GM18498 (cell line): ENCODE measurements at regions not wholly inside any gene's neighbourhood (a gene's known extent, or its start where the extent isn't known, plus 50 kb on each side); places are given as distances from the start of the nearest gene placed in this dataset.
"Not testable (repeated sequence)": the region's sequence is repeated elsewhere in the genome, so short reads cannot be mapped to it uniquely, and the experiment has no call there.

Source experiments
- ATAC-seq: cut with Tn5 transposase; IDR thresholded peaks from one replicate; pipeline ENCODE4 v1.9.1; 2021; ENCODE audit warnings: mild to moderate bottlenecking, moderate library complexity; ENCODE audit not compliant: unreplicated experiment

DNA sequence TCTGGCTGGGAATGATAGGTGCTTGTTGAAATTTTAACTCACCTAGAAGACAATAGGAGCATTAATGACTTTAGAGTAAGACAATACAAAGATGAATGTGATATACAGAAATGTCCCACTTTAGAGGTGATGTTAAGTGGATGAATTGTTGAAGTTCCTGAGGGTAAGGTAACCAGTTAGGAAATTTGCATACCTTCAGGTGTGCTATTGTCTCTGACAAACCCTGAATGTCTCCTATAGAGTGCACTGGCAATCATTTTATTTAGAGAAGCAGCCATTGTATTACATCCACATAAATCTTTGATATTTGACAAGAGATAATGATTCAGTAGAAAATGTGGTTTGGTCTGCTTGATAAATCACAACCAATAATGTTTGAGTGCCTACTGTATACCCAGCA is 228.5 kb downstream of the RNF144A start:
- ATAC-seq = no peak

DNA sequence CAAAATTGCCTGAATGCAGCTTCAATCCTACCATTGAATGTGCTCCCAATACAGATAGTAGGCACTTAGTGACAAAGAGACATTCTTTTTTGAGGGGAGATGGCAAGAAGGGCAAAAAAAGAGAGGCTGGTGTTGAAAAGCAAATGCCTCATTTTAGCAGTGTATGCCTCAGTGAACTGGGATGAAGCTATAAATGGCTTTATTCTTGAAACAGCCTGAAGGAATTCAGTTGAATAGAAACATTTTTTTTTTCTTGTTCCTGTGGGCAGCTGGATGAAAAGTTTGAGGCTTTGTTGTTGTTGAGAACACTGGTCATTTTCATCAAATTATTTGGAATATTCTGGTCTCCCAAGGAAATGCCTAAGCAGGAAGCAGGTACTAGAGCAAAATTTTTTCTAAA is 228.9 kb downstream of the RNF144A start:
- no peak for ATAC-seq

DNA sequence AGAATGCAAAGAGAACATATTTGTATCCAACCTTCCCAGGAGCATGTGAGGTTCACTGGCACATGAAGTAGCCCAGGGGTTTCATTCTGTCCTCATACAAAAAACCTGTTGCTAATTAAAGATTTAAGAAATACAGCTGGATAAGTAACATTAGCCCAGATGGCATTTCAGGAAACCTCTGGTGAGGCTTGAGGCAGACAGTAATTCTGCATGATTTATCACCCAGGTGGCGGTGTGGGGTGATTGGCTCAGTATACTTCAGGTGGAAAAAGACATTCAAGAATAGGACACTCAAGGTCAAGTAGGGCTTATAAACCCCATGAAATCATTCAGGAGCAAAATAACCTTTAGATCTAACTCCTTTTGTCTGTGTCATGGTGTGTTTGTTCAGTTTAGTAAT is 237.4 kb downstream of the RNF144A start:
- ATAC-seq = no peak

GRCh38 chr2:7161501-7161900 is 244.3 kb downstream of the RNF144A start:
- no peak for ATAC-seq

DNA sequence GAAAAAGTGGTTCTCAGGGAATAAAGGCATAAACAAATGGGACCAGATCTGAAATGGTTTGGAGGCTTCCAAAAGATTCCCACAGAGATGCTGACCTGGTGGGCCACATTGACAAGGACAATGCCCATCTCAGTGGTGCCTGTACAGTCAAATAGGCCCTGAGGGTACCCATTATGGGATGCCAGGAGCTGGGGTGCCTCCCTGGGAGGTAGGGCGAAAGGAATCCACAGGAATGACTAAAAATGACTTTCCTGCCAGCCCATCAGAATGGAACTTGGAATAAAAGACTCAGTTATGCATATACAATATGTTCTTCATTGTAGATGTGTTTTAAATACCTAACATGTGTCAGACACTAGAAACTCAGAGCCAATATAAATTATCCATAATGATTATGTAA is 248.5 kb downstream of the RNF144A start:
- no peak for ATAC-seq

DNA sequence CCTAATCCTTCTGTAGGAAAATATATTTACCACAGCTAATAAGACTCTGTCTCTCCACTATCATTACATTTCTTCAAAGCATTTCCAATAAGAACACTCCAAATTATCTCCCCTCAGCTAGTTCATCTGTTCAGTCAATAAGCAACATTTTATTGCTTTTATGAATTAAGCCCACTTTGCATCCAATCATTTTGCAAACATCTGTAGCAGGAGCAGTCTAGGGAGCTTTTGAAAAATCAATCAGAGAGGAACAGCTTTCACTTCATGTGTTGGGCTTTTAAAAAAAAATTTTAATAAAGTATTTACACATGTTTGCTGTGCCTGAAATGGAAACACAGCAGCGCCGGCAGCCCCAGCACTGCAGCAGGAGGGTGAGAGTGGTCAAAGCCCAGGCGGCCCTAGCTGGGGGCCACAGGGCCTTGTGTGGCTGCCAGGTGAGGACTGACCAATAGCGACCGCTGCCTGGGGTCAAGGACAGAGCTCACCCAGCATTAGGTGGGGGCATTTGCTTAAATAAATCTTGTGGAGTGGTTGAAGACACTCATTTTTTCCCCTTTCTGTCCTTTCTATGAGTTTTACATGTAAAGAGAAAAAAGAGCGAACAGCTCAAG is 250.7 kb downstream of the RNF144A start:
- ATAC-seq = no peak

- ATAC-seq = no peak
These were observed 252.4 kb downstream of the RNF144A start for GRCh38 chr2:7169593-7169992.

GRCh38 chr2:7178996-7179395 is 261.8 kb downstream of the RNF144A start:
- ATAC-seq = not testable (repeated sequence)

GRCh38 chr2:7180638-7181370 is 263.6 kb downstream of the RNF144A start:
- ATAC-seq = no peak

DNA sequence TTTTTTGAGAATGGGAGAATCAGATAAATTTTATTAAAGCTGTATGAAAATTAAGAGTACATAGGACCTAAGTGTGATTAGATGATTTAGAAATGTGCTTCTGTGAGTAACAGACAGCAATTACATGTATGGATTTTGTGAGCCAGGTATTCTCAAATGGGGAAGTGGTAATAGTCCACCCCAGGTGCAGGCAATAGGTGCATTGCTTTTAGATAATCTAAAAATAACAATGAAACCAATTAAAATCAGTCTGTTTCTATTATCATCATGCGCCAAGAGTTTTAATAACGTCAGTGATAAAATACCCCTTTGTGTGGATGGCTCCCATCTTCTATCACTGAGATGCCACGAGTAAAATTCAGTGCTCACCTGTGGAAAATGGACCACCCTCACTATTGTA is 265.3 kb downstream of the RNF144A start:
- no peak for ATAC-seq

GRCh38 chr2:7189106-7189505 is 271.9 kb downstream of the RNF144A start:
- no peak for ATAC-seq

GRCh38 chr2:7190587-7191324 is 273.5 kb downstream of the RNF144A start:
- no peak for ATAC-seq

DNA sequence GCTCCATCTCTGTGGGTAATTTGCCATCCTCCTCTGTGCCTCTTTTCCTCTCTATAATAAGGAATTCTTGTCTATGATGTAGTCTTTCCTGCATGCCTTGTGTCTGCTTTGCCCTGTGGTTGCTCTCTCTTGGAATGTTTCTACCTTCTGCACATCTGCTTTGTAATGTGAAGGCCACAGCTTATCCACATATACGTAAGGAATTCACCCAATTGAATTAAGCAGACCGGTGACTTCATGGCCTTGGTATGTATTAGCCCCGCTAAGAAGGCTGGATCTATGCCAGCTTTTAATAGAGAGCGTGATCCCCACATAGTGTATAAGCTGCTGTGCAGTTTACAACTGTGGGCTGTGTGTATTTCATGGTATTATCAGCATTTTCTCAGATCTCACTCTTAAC is 274.7 kb downstream of the RNF144A start:
- ATAC-seq = no peak

DNA sequence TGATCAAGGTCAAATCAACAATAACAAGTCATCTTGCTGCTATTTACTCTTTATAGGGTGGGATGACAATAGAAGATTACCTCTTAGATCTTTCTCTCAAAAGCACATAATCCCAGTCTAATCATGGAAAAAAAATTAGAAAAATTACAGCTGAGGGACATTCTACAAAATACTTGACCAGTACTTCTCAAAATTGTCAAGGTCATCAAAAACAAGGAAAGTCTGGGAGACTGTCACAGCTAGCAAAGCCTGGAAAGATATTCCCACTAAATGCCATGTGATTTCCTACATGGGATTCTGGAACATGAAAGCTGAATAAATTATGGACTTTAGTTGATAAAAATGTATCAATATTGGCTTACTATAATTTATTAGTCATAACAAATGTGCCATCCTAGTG is 276.2 kb downstream of the RNF144A start:
- ATAC-seq = no peak

DNA sequence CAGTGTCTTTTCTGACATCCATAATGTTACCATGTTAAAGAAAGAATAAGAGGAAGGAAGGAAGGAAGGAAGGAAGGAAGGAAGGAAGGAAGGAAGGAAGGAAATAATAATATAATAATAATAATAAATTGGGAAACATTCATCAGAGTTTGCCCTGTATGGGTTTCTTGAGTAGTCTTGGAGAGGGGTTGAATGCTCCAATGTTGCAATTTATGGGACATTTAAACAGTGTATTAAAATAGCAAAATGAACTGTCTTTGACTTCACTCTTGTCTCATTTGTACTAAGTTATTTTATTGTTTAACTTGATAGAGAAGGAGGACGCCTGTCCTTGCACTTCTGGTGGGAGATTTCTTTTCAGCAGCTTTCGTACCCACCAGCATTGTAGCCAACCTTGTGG is 277.7 kb downstream of the RNF144A start:
- no peak for ATAC-seq

- ATAC-seq = no peak
These were observed 279.7 kb downstream of the RNF144A start for GRCh38 chr2:7196883-7197282.

- ATAC-seq = no peak
These were observed 284.6 kb downstream of the RNF144A start for GRCh38 chr2:7201851-7202250.

- no peak for ATAC-seq
These were observed 285.9 kb downstream of the RNF144A start for GRCh38 chr2:7203056-7203467.

DNA sequence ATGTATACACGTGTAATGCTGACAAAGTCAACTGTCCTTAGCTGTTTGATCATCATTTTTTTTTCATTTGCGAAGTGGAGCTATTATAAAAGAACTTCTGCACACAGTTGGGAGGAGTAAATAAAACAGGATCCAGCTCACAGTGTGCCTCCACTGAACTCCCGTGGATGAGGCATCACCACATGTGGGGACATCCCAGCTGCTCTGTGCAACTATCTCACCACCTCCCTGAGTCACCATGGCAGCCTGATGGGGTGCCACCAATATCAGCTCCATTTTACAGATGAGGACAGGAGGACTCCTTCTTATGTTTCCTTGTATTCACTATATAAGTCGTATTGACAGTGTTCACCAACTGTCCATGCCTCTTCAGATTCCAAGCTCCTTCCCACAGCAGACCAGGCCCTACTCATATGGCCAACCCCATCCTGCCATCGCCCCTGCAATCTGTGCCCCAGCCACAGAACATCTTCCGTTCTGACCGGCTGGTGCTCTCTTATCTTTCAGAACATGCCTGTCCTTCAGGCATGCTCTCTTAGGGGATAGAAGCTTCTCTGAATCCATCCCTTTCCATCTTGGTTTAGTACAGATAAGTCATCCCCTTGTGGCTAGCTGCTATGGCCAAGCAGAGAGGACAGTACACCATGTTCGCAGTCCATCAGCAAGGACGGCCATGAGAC is 288.1 kb downstream of the RNF144A start:
- ATAC-seq = no peak

DNA sequence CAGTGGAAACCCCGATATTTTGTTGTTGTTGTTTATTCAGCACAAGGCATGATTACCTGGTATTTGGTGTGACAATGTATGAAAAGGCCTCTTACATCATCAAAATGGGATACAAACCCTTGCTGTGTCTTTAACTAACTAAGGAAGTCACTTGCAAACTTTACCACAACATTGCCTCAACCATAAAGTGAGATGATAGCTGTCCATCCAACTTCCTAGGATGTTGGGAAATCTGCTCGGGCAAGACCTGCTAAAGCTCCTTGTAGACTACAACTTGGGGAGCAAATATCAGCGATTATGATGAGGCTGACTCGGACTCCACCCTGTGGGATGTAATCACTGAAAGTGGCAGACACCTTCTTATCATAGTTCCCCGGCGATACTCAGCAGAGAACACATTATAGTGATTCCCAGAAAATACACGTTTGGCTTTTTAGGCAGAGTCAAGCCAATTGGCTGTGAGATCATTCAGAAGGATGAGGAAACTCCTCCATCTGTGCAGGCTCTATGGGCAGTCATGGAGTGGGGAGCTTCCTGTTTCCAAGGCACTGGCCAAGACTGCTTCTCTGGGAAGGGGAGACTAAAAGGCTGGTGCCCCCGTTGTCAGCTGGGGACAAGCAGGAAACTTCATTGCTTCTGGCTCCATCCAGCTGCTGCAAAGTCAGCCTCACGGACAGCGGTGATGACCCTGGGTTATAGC is 289.0 kb downstream of the RNF144A start:
- no peak for ATAC-seq

DNA sequence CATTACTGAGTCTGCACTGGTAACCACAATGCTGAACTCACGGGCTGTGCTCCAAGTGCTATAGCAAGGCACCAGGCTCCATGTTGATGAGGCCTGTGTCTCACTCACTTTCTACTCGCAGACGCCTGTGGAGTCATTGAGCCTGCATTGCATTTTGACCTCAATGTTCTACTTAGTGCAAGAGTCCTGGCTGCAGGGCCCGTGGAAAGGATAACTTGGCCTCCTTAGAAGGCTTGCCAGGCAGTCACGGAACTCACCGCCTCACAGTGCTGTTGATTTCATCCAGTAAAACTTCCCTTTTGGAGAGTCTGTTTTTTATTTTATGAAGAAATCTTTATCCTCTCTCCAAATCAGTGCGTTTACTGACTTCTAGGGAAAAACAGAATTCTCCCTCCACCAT is 290.4 kb downstream of the RNF144A start:
- ATAC-seq = no peak
